ENCODE measurements at regions not wholly inside any gene's neighbourhood (a gene's known extent, or its start where the extent isn't known, plus 50 kb on each side); places are given as distances from the start of the nearest gene placed in this dataset.

DNA sequence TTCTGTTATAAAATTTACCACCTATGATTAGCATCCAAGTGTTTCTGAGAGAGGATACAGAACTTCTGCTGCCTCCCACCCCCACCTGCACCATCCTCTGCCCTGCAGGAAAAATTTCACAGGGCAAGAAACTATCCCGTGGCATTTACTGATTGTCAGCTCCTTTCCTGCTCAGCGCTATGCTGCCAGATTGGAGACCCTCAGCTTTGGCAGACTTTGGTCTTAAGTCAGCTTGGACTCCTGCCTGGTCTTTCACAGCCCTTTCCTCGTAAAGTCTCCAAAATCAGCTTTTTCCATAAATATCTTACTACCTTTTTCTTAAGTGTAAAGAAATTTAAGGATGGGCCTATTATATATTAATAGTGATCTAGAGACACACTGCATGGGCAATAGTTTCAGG is 239.9 kb upstream of the ADAMTS9 start:
- H3K4me1 ChIP-seq (replicated peaks), result no peaks in the 10 kb centered on the region
- no peaks in the 10 kb centered on the region for H3K27me3 ChIP-seq (replicated peaks; ENCODE audit: insufficient read depth)
- no peak for DNase-seq (ENCODE audit: low spot score)
- WGBS, result 81% methylated on average over 3 of the region's 3 CpGs
- H3K27ac ChIP-seq, result no peak overlapping the region
- H3K9me3 ChIP-seq, result no peaks in the 10 kb centered on the region
- no peak for TF ChIP-seq POLR2A (IDR thresholded peaks at IDR 0.05)
- intact Hi-C loops (cut with DNase I), result no loop called here
- H3K4me3 ChIP-seq, result no peak overlapping the region
- no peaks in the 10 kb centered on the region for H3K36me3 ChIP-seq

GRCh38 chr3:64925575-64925974 is 237.8 kb upstream of the ADAMTS9 start:
- intact Hi-C loops (cut with DNase I), result no loop called here
- H3K4me3 ChIP-seq, result no peak overlapping the region
- H3K4me1 ChIP-seq (replicated peaks), result no peaks in the 10 kb centered on the region
- H3K27me3 ChIP-seq (replicated peaks; ENCODE audit: insufficient read depth), result no peaks in the 10 kb centered on the region
- no peaks in the 10 kb centered on the region for H3K36me3 ChIP-seq
- DNase-seq (ENCODE audit: low spot score), result no peak
- H3K27ac ChIP-seq, result no peak overlapping the region
- TF ChIP-seq POLR2A (IDR thresholded peaks at IDR 0.05), result no peak
- TF ChIP-seq, protein P1, sequence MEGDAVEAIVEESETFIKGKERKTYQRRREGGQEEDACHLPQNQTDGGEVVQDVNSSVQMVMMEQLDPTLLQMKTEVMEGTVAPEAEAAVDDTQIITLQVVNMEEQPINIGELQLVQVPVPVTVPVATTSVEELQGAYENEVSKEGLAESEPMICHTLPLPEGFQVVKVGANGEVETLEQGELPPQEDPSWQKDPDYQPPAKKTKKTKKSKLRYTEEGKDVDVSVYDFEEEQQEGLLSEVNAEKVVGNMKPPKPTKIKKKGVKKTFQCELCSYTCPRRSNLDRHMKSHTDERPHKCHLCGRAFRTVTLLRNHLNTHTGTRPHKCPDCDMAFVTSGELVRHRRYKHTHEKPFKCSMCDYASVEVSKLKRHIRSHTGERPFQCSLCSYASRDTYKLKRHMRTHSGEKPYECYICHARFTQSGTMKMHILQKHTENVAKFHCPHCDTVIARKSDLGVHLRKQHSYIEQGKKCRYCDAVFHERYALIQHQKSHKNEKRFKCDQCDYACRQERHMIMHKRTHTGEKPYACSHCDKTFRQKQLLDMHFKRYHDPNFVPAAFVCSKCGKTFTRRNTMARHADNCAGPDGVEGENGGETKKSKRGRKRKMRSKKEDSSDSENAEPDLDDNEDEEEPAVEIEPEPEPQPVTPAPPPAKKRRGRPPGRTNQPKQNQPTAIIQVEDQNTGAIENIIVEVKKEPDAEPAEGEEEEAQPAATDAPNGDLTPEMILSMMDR (IDR thresholded peaks at IDR 0.05), result no peak
- TF ChIP-seq POLR2AphosphoS5 (IDR thresholded peaks at IDR 0.05), result no peak
- no peaks in the 10 kb centered on the region for H3K9me3 ChIP-seq
- WGBS, result 47% methylated on average over 2 of the region's 2 CpGs

- no peaks in the 10 kb centered on the region for H3K4me1 ChIP-seq (replicated peaks)
- no peaks in the 10 kb centered on the region for H3K27me3 ChIP-seq (replicated peaks; ENCODE audit: insufficient read depth)
- no peak overlapping the region for H3K27ac ChIP-seq
- no peaks in the 10 kb centered on the region for H3K9me3 ChIP-seq
- TF ChIP-seq POLR2A (IDR thresholded peaks at IDR 0.05) (no peak), POLR2AphosphoS5 (IDR thresholded peaks at IDR 0.05) (no peak)
- TF ChIP-seq, protein P1 (IDR thresholded peaks at IDR 0.05), result no peak
- 78% methylated on average over 2 of the region's 2 CpGs for WGBS
- no peak overlapping the region for H3K4me3 ChIP-seq
- intact Hi-C loops (cut with DNase I), result no loop called here
- DNase-seq (ENCODE audit: low spot score), result no peak
- no peaks in the 10 kb centered on the region for H3K36me3 ChIP-seq
Measured at GRCh38 chr3:64924961-64925360, 237.2 kb upstream of the ADAMTS9 start.

GRCh38 chr3:64922213-64922612 is 234.4 kb upstream of the ADAMTS9 start:
- Histone ChIP-seq H3K27me3 (replicated peaks; ENCODE audit: insufficient read depth) (no peaks in the 10 kb centered on the region), H3K4me1 (replicated peaks) (no peaks in the 10 kb centered on the region), H3K9me3 (no peaks in the 10 kb centered on the region), H3K4me3 (no peak overlapping the region), H3K36me3 (no peaks in the 10 kb centered on the region), H3K27ac (no peak overlapping the region)
- TF ChIP-seq, protein P1 (IDR thresholded peaks at IDR 0.05), result no peak
- TF ChIP-seq POLR2AphosphoS5 (IDR thresholded peaks at IDR 0.05) (no peak), POLR2A (IDR thresholded peaks at IDR 0.05) (no peak)
- intact Hi-C loops (cut with DNase I), result no loop called here
- no peak for DNase-seq (ENCODE audit: low spot score)
- WGBS, result 91% methylated on average over 2 of the region's 2 CpGs

- intact Hi-C loops (cut with DNase I), result no loop called here
- H3K9me3 ChIP-seq, result no peaks in the 10 kb centered on the region
- TF ChIP-seq POLR2A (IDR thresholded peaks at IDR 0.05), result no peak
- TF ChIP-seq, protein P1 (IDR thresholded peaks at IDR 0.05), result no peak
- H3K27me3 ChIP-seq (replicated peaks; ENCODE audit: insufficient read depth), result no peaks in the 10 kb centered on the region
- no peak overlapping the region for H3K27ac ChIP-seq
- H3K36me3 ChIP-seq, result no peaks in the 10 kb centered on the region
- H3K4me1 ChIP-seq (replicated peaks), result no peaks in the 10 kb centered on the region
- WGBS, result 78% methylated on average over 7 of the region's 7 CpGs
- no peak overlapping the region for H3K4me3 ChIP-seq
- no peak for DNase-seq (ENCODE audit: low spot score)
Measured at GRCh38 chr3:64921281-64922065, 233.7 kb upstream of the ADAMTS9 start.
